Ovary (tissue), 3 donors: ENCODE measurements at regions not wholly inside any gene's neighbourhood (a gene's known extent, or its start where the extent isn't known, plus 50 kb on each side); places are given as distances from the start of the nearest gene placed in this dataset.

Experiments
- CTCF ChIP-seq, 3 donors: fragments of 450-650 bp in 2 of 3; fragments of 200-600 bp in 1 of 3; IDR thresholded peaks; one replicate each; pipeline versions ENCODE4 v1.5.1 to v1.8.0; 2016 to 2022; ENCODE audit warnings: antibody characterized with exemption in 3 of 3, mild to moderate bottlenecking in 1 of 3
- EP300 ChIP-seq: sonication (generic); formaldehyde crosslinking; IDR thresholded peaks from one replicate; pipeline ENCODE4 v1.6.1; 2017; ENCODE audit warnings: antibody characterized with exemption
- POLR2A ChIP-seq: fragments of 450-650 bp; IDR thresholded peaks from one replicate; pipeline ENCODE4 v1.6.1; 2017; ENCODE audit warnings: antibody characterized with exemption, mild to moderate bottlenecking, moderate library complexity
- donor health status: DM: no; HTN: no; CAD: no.

- TF ChIP-seq CTCF (IDR thresholded peaks at IDR 0.05) (no peak), POLR2A (no peak), EP300 (no peak)
These were observed 205.5 kb upstream of the IGF1 start for GRCh38 chr12:102685841-102686240.
